GM23338 (cell line): ENCODE measurements at regions not wholly inside any gene's neighbourhood (a gene's known extent, or its start where the extent isn't known, plus 50 kb on each side); places are given as distances from the start of the nearest gene placed in this dataset.
A peak's percentile ranks its signal among the peaks of the same experiment; 100 is the strongest.

Experiments
- ATAC-seq: fragments of 200-7000 bp; cut with Tn5 transposase; 3 replicates; pipeline ENCODE4 v1.9.1; 2020
- DNase-seq: peaks from one replicate; pipeline ENCODE4 v3.0.0-alpha.2; 2015; ENCODE audit warnings: low spot score
- H2AFZ ChIP-seq: fragments of 200-600 bp; sonication (generic); 2 replicates; pipeline ENCODE4 v1.8.0; 2016; ENCODE audit warnings: antibody characterized with exemption, mild to moderate bottlenecking, moderate library complexity
- H3F3A ChIP-seq: fragments of 200-600 bp; sonication (generic); replicated peaks from 2 replicates; pipeline ENCODE4 v1.8.0; 2017; ENCODE audit warnings: antibody characterized with exemption, mixed run types, low read depth
- H3K27ac ChIP-seq: fragments of 200-600 bp; sonication (generic); 2 replicates; pipeline ENCODE4 v1.6.1; 2016; ENCODE audit warnings: low read depth
- H3K27me3 ChIP-seq: fragments of 200-600 bp; sonication (generic); 2 replicates; pipeline ENCODE4 v1.8.0; 2016; ENCODE audit warnings: mild to moderate bottlenecking, mixed run types, moderate library complexity; ENCODE audit not compliant: insufficient read depth
- H3K36me3 ChIP-seq: fragments of 200-600 bp; sonication (generic); 2 replicates; pipeline ENCODE4 v1.8.0; 2016; ENCODE audit warnings: mild to moderate bottlenecking; ENCODE audit not compliant: insufficient read depth
- H3K4me1 ChIP-seq: fragments of 200-600 bp; sonication (generic); 2 replicates; pipeline ENCODE4 v1.8.0; 2016; ENCODE audit warnings: mild to moderate bottlenecking, moderate library complexity; ENCODE audit not compliant: insufficient read depth
- H3K4me2 ChIP-seq: fragments of 200-600 bp; sonication (generic); 2 replicates; pipeline ENCODE4 v1.7.1; 2017; ENCODE audit warnings: mixed run types
- H3K4me3 ChIP-seq: fragments of 200-600 bp; sonication (generic); 2 replicates; pipeline ENCODE4 v1.6.1; 2016; ENCODE audit warnings: mixed run types
- H3K79me2 ChIP-seq: fragments of 200-600 bp; sonication (generic); replicated peaks from 2 replicates; pipeline ENCODE4 v1.8.0; 2017; ENCODE audit warnings: mild to moderate bottlenecking; ENCODE audit not compliant: insufficient read depth
- H3K9me2 ChIP-seq: fragments of 200-600 bp; sonication (generic); 2 replicates; pipeline ENCODE4 v1.8.0; 2017; ENCODE audit not compliant: insufficient read depth
- H4K20me1 ChIP-seq: fragments of 200-600 bp; sonication (generic); replicated peaks from 2 replicates; pipeline ENCODE4 v1.8.0; 2017; ENCODE audit warnings: mild to moderate bottlenecking; ENCODE audit not compliant: insufficient read depth
- H3K27ac Mint-ChIP-seq: 2 replicates; pipeline ENCODE4 v1.8.0; 2020; ENCODE audit warnings: inconsistent platforms, mild to moderate bottlenecking, moderate library complexity, mixed read lengths
- H3K27me3 Mint-ChIP-seq: 3 replicates; pipeline ENCODE4 v1.8.0; 2022; ENCODE audit warnings: low read depth, mild to moderate bottlenecking, moderate library complexity, mixed read lengths, inconsistent platforms; ENCODE audit not compliant: insufficient read depth, poor library complexity
- H3K36me3 Mint-ChIP-seq: 3 replicates; pipeline ENCODE4 v1.8.0; 2021; ENCODE audit warnings: low read depth, mild to moderate bottlenecking, inconsistent platforms, moderate library complexity, mixed read lengths
- H3K4me1 Mint-ChIP-seq: 3 replicates; pipeline ENCODE4 v1.8.0; 2020; ENCODE audit warnings: mild to moderate bottlenecking, inconsistent platforms, mixed read lengths
- H3K4me3 Mint-ChIP-seq: 3 replicates; pipeline ENCODE4 v1.8.0; 2021; ENCODE audit warnings: moderate library complexity, mild to moderate bottlenecking, inconsistent platforms, mixed read lengths
- H3K9me3 Mint-ChIP-seq: 3 replicates; pipeline ENCODE4 v1.8.0; 2020; ENCODE audit warnings: moderate library complexity, mild to moderate bottlenecking, inconsistent platforms, mixed read lengths
- JUNB ChIP-seq: IDR thresholded peaks from one replicate; pipeline ENCODE4 v1.6.1; 2016; ENCODE audit warnings: antibody characterized with exemption; ENCODE audit not compliant: unreplicated experiment
- NANOG ChIP-seq: IDR thresholded peaks from 2 replicates; pipeline ENCODE4 v1.6.1; 2016; ENCODE audit warnings: antibody characterized with exemption, borderline replicate concordance
- POLR2AphosphoS5 ChIP-seq: IDR thresholded peaks from 2 replicates; pipeline ENCODE4 v1.6.1; 2016; ENCODE audit warnings: antibody characterized with exemption, low read depth
- STAT1 ChIP-seq: IDR thresholded peaks from one replicate; pipeline ENCODE4 v1.6.1; 2016; ENCODE audit warnings: antibody characterized with exemption; ENCODE audit not compliant: unreplicated experiment
- ZNF331 ChIP-seq: fragments of 250-450 bp; sonication (Bioruptor Pico); IDR thresholded peaks from 2 replicates; pipeline ENCODE4 v1.5.0; 2020; ENCODE audit warnings: low read depth, mild to moderate bottlenecking, moderate library complexity

DNA sequence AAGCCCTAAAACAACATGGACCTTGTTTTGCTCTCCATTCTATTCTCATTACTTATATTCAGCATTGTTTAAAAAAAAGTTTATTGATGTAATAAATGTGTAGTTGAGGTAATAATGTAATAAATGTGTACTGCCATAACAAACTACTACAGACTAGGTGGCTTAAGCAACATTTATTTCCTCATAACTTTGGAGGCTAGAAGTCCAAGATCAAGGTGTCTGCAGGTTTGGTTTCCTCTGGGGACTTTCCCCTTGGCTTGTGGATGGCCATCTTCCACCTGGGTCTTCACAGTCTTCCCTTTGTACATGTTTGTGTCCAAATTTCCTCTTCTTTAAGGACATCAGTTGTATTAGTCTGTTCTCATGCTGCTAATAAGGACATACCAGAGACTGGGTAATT is 93.1 kb downstream of the LMO4 start:
- H3K4me1 Mint-ChIP-seq = peaks cover 6% of the 10 kb centered on the region; the same call in 2 of the 3 replicates
- no peak overlapping the region for H3K4me3 ChIP-seq
- no peaks in the 10 kb centered on the region for H3K27me3 ChIP-seq
- no peak overlapping the region for H3K4me3 Mint-ChIP-seq
- no peaks in the 10 kb centered on the region for H3F3A ChIP-seq
- no peak overlapping the region for H3K4me2 ChIP-seq
- H4K20me1 ChIP-seq = no peaks in the 10 kb centered on the region
- 0 out of 3 replicates have a peak, but pooled peaks cover 3% of the 10 kb centered on the region for H3K9me3 Mint-ChIP-seq
- H3K36me3 ChIP-seq = no peaks in the 10 kb centered on the region
- no peak overlapping the region for H3K27ac Mint-ChIP-seq
- H3K27ac ChIP-seq = no peak overlapping the region
- DNase-seq = no peak
- H3K27me3 Mint-ChIP-seq = peaks cover under 1% of the 10 kb centered on the region
- H3K9me2 ChIP-seq = no peaks in the 10 kb centered on the region
- H3K79me2 ChIP-seq = no peaks in the 10 kb centered on the region
- no peaks in the 10 kb centered on the region; the same call in 2 of the 3 replicates for H3K36me3 Mint-ChIP-seq
- no peak overlapping the region for H2AFZ ChIP-seq
- no peaks in the 10 kb centered on the region for H3K4me1 ChIP-seq
- ATAC-seq = no peak
- TF ChIP-seq JUNB (no peak), POLR2AphosphoS5 (no peak), STAT1 (no peak), NANOG (no peak)

DNA sequence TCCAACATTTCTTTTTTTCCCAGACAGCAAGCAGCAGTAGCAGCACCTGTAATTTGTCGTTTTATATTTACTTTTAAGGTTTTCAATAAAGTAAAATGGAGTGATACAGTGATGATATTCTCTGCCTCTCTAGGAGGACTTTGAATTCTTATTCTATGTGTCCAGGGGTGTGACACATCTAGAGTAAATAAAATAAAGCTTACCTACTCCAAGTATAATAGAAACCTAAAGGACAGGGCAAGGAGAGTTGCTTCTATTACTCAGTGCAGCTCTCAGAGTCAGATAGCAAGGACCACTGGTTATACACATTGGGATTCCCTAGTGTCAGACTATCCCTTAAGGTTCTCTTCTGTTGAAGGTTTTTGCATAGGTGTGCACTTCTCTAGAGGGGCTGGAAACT is 95.9 kb downstream of the LMO4 start:
- Histone ChIP-seq H4K20me1 (no peaks in the 10 kb centered on the region), H3F3A (no peaks in the 10 kb centered on the region), H3K9me2 (no peaks in the 10 kb centered on the region), H3K27me3 (no peaks in the 10 kb centered on the region), H3K27ac (no peak overlapping the region), H3K4me1 (peaks cover 26% of the 10 kb centered on the region), H3K36me3 (no peaks in the 10 kb centered on the region), H2AFZ (no peak overlapping the region), H3K4me3 (no peak overlapping the region), H3K79me2 (no peaks in the 10 kb centered on the region), H3K4me2 (no peak overlapping the region)
- DNase-seq (no peak), ATAC-seq (no peak)
- Mint-ChIP-seq H3K4me1 (peaks cover 27% of the 10 kb centered on the region), H3K27me3 (peaks cover 3% of the 10 kb centered on the region), H3K9me3 (0 out of 3 replicates have a peak, but pooled peaks cover 3% of the 10 kb centered on the region), H3K4me3 (no peak overlapping the region), H3K27ac (no peak overlapping the region), H3K36me3 (no peaks in the 10 kb centered on the region; the same call in 1 of the 3 replicates)
- TF ChIP-seq ZNF331 (CRISPR knock-in tag) = no peak

- Histone ChIP-seq H3K4me1 (peaks cover 26% of the 10 kb centered on the region), H3K79me2 (no peaks in the 10 kb centered on the region), H3K36me3 (no peaks in the 10 kb centered on the region), H3K27ac (no peak overlapping the region), H2AFZ (no peak overlapping the region; the same call in 1 of the 2 replicates), H3K9me2 (no peaks in the 10 kb centered on the region), H3K4me3 (no peak overlapping the region), H4K20me1 (no peaks in the 10 kb centered on the region), H3F3A (no peaks in the 10 kb centered on the region), H3K27me3 (no peaks in the 10 kb centered on the region), H3K4me2 (peak overlapping the region; percentile 48)
- Mint-ChIP-seq H3K4me3 (no peak overlapping the region), H3K27me3 (peaks cover 3% of the 10 kb centered on the region), H3K9me3 (no peaks in the 10 kb centered on the region), H3K27ac (peak overlapping the region; percentile 86; the same call in 1 of the 2 replicates), H3K4me1 (peaks cover 27% of the 10 kb centered on the region), H3K36me3 (peaks cover 6% of the 10 kb centered on the region; the same call in 2 of the 3 replicates)
- TF ChIP-seq ZNF331 (CRISPR knock-in tag) = no peak
- DNase-seq (peak; percentile 36), ATAC-seq (peak; percentile 89)
Observed at GRCh38 chr1:87426463-87427249, 98.0 kb downstream of the LMO4 start.
